Stomach (tissue), 4 donors: ENCODE measurements at regions not wholly inside any gene's neighbourhood (a gene's known extent, or its start where the extent isn't known, plus 50 kb on each side); places are given as distances from the start of the nearest gene placed in this dataset.

Source experiments
- EP300 ChIP-seq: sonication (generic); formaldehyde crosslinking; IDR thresholded peaks from one replicate; pipeline ENCODE4 v1.6.1; 2017; ENCODE audit warnings: antibody characterized with exemption
- POLR2A ChIP-seq, 4 donors: fragments of 450-650 bp; IDR thresholded peaks; one replicate each; pipeline ENCODE4 v1.6.1; 2016; ENCODE audit warnings: antibody characterized with exemption in 4 of 4, control low read depth in 2 of 4, mild to moderate bottlenecking in 1 of 4, moderate library complexity in 1 of 4
- POLR2AphosphoS5 ChIP-seq, 3 donors: sonication (generic); formaldehyde crosslinking; IDR thresholded peaks; one replicate each; pipeline ENCODE4 v1.6.1; 2016; ENCODE audit warnings: antibody characterized with exemption in 3 of 3
- TF ChIP-seq, protein P1 (sequence below), 7 experiments: fragments of 450-650 bp in 4 of 7; fragments of 200-600 bp in 3 of 7; sonication (generic) in 3 of 7; IDR thresholded peaks; one replicate each; pipeline ENCODE4 v1.5.1; 2016 to 2019; ENCODE audit warnings: antibody characterized with exemption in 7 of 7, control low read depth in 2 of 7, mild to moderate bottlenecking in 1 of 7

GRCh38 chr2:234691214-234691575 is 194.3 kb upstream of the ARL4C start:
- TF ChIP-seq, protein P1, sequence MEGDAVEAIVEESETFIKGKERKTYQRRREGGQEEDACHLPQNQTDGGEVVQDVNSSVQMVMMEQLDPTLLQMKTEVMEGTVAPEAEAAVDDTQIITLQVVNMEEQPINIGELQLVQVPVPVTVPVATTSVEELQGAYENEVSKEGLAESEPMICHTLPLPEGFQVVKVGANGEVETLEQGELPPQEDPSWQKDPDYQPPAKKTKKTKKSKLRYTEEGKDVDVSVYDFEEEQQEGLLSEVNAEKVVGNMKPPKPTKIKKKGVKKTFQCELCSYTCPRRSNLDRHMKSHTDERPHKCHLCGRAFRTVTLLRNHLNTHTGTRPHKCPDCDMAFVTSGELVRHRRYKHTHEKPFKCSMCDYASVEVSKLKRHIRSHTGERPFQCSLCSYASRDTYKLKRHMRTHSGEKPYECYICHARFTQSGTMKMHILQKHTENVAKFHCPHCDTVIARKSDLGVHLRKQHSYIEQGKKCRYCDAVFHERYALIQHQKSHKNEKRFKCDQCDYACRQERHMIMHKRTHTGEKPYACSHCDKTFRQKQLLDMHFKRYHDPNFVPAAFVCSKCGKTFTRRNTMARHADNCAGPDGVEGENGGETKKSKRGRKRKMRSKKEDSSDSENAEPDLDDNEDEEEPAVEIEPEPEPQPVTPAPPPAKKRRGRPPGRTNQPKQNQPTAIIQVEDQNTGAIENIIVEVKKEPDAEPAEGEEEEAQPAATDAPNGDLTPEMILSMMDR (IDR thresholded peaks at IDR 0.05) = no peak
- no peak for TF ChIP-seq POLR2AphosphoS5 (IDR thresholded peaks at IDR 0.05)
- TF ChIP-seq POLR2A (IDR thresholded peaks at IDR 0.05) = no peak
- TF ChIP-seq EP300 = no peak
